ENCODE measurements at regions not wholly inside any gene's neighbourhood (a gene's known extent, or its start where the extent isn't known, plus 50 kb on each side); places are given as distances from the start of the nearest gene placed in this dataset.

- TF ChIP-seq POLR2AphosphoS5 (IDR thresholded peaks at IDR 0.05; ENCODE audit: low read depth, low read length) = no peak
- TF ChIP-seq POLR2A (IDR thresholded peaks at IDR 0.05; ENCODE audit: low read depth, low read length) = no peak
- TF ChIP-seq TAF1 (IDR thresholded peaks at IDR 0.05; ENCODE audit: borderline replicate concordance, low read depth, low read length) = no peak
- no peak for FAIRE-seq
Observed at GRCh38 chr9:91063471-91063870, 261.9 kb downstream of the SYK start.

DNA sequence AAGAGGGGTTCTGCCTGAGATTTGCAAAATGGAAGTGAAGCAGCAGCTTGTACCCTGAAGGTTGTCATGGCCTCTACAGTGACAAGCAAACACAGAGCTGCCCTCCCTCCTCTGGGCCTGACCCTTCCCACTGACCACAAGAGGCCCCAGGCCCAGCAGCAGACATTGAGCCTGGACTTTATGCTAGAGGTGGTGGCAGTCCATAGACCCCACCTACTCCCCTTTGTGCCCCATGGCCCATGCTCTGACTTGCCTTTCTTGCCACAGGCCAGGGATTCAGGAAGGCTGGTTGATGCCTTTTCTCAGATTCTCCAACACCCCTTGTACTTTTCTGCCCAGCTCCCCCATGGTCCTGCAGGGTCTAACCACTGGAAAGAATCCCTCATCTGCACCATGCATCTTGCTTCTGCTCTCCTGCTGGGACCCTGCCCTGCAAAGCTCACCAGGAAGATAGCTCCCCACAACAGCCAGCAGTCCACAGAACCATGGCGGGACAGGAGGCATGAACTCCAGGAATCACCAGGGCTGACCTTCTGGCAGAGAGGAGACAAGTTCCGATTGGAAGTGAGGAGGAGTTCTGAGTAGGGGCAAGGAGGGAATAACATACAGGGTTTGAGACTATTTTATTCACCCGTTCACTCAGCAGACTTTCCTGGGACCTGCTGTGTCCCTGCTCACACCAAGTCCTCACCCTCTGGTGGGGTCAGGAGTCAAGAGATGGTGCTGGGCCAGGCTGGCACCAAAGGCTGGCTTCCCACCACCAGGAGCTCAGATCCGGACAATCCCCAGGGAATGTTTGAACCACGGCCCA lies 263.8 kb downstream of the SYK start:
- FAIRE-seq (no peak), DNase-seq (ENCODE audit: insufficient read length) (no peak)
- TF ChIP-seq POLR2A (IDR thresholded peaks at IDR 0.05; ENCODE audit: low read depth, low read length) (no peak), TAF1 (IDR thresholded peaks at IDR 0.05; ENCODE audit: borderline replicate concordance, low read depth, low read length) (no peak), POLR2AphosphoS5 (IDR thresholded peaks at IDR 0.05; ENCODE audit: low read depth, low read length) (no peak)

More at GRCh38 chr9:91063471-91063870, 261.9 kb downstream of the SYK start:
- no peak for DNase-seq (ENCODE audit: insufficient read length)

DNA sequence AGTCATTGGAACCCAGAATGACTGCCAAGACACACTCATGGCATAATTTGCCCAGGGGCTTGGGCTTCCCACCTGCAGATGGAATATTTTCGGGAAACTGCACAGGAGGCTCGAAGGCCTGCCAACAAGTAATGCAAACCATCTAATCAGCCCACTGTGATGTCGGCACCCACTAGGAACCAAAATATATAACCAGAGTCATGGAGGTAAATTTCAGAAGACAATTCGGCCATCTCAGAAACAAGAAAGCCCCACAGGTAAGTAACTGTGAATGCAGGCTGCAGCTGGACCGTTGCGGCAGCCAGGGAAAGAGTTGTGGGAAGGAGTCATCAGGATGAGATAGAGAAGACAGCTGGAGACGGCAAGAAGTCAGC lies 264.4 kb downstream of the SYK start:
- TF ChIP-seq POLR2A (IDR thresholded peaks at IDR 0.05; ENCODE audit: low read depth, low read length) = no peak
- TF ChIP-seq POLR2AphosphoS5 (IDR thresholded peaks at IDR 0.05; ENCODE audit: low read depth, low read length) = no peak
- TF ChIP-seq TAF1 (IDR thresholded peaks at IDR 0.05; ENCODE audit: borderline replicate concordance, low read depth, low read length) = no peak
- FAIRE-seq = no peak
- DNase-seq (ENCODE audit: insufficient read length) = no peak

- DNase-seq (ENCODE audit: insufficient read length) (no peak), FAIRE-seq (no peak)
- TF ChIP-seq POLR2A (IDR thresholded peaks at IDR 0.05; ENCODE audit: low read depth, low read length) (no peak), POLR2AphosphoS5 (IDR thresholded peaks at IDR 0.05; ENCODE audit: low read depth, low read length) (no peak), TAF1 (IDR thresholded peaks at IDR 0.05; ENCODE audit: borderline replicate concordance, low read depth, low read length) (no peak)
Observed at GRCh38 chr9:91066856-91067255, 265.2 kb downstream of the SYK start.

DNA sequence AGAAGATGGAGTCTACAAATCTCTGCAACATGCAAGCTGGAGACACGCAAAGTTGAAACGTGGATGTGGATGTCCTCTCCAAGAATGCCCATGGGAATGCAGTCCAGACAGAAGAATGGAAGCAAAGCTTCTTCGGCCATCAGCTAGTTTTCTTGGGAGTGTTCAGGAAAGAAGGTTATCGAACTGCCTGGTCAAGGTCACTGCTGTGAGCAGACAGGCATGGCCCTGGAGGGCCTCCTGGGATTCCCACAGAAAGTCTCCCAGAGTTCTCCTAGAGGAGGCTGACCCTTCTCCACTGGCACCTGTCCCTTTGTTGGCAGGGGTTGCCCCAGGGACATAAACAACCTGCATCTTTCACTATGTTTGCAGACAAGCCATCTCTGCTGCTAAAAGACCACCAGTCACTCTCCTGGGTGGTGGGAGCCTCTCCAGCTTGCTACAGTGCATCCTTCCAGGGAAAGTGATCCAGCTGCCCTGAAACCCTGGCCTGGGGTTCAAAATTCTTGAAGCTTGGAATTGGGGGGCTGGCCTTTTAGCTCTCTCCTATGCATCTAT lies 265.8 kb downstream of the SYK start:
- no peak for FAIRE-seq
- no peak for DNase-seq (ENCODE audit: insufficient read length)
- TF ChIP-seq POLR2A (IDR thresholded peaks at IDR 0.05; ENCODE audit: low read depth, low read length) (no peak), TAF1 (IDR thresholded peaks at IDR 0.05; ENCODE audit: borderline replicate concordance, low read depth, low read length) (no peak), POLR2AphosphoS5 (IDR thresholded peaks at IDR 0.05; ENCODE audit: low read depth, low read length) (no peak)

- no peak for FAIRE-seq
- no peak for DNase-seq (ENCODE audit: insufficient read length)
- TF ChIP-seq POLR2A (IDR thresholded peaks at IDR 0.05; ENCODE audit: low read depth, low read length) (no peak), TAF1 (IDR thresholded peaks at IDR 0.05; ENCODE audit: borderline replicate concordance, low read depth, low read length) (no peak), POLR2AphosphoS5 (IDR thresholded peaks at IDR 0.05; ENCODE audit: low read depth, low read length) (no peak)
Observed at GRCh38 chr9:91071184-91071990, 269.8 kb downstream of the SYK start.

- TF ChIP-seq POLR2AphosphoS5 (IDR thresholded peaks at IDR 0.05; ENCODE audit: low read depth, low read length) (no peak), POLR2A (IDR thresholded peaks at IDR 0.05; ENCODE audit: low read depth, low read length) (no peak), TAF1 (IDR thresholded peaks at IDR 0.05; ENCODE audit: borderline replicate concordance, low read depth, low read length) (no peak)
- FAIRE-seq (no peak), DNase-seq (ENCODE audit: insufficient read length) (no peak)
Observed at GRCh38 chr9:91073049-91073810, 271.6 kb downstream of the SYK start.

GRCh38 chr9:91073811-91074771 lies 272.5 kb downstream of the SYK start:
- TF ChIP-seq POLR2AphosphoS5 (IDR thresholded peaks at IDR 0.05; ENCODE audit: low read depth, low read length) (no peak), TAF1 (IDR thresholded peaks at IDR 0.05; ENCODE audit: borderline replicate concordance, low read depth, low read length) (no peak), POLR2A (IDR thresholded peaks at IDR 0.05; ENCODE audit: low read depth, low read length) (no peak)
- FAIRE-seq = no peak
- no peak for DNase-seq (ENCODE audit: insufficient read length)

GRCh38 chr9:91074866-91075265 lies 273.2 kb downstream of the SYK start:
- no peak for FAIRE-seq
- TF ChIP-seq TAF1 (IDR thresholded peaks at IDR 0.05; ENCODE audit: borderline replicate concordance, low read depth, low read length) (no peak), POLR2A (IDR thresholded peaks at IDR 0.05; ENCODE audit: low read depth, low read length) (no peak), POLR2AphosphoS5 (IDR thresholded peaks at IDR 0.05; ENCODE audit: low read depth, low read length) (no peak)
- no peak for DNase-seq (ENCODE audit: insufficient read length)

GRCh38 chr9:91075279-91075678 lies 273.7 kb downstream of the SYK start:
- no peak for FAIRE-seq
- DNase-seq (ENCODE audit: insufficient read length) = no peak
- TF ChIP-seq TAF1 (IDR thresholded peaks at IDR 0.05; ENCODE audit: borderline replicate concordance, low read depth, low read length) = no peak
- no peak for TF ChIP-seq POLR2AphosphoS5 (IDR thresholded peaks at IDR 0.05; ENCODE audit: low read depth, low read length)
- TF ChIP-seq POLR2A (IDR thresholded peaks at IDR 0.05; ENCODE audit: low read depth, low read length) = no peak
